ENCODE measurements at regions not wholly inside any gene's neighbourhood (a gene's known extent, or its start where the extent isn't known, plus 50 kb on each side); places are given as distances from the start of the nearest gene placed in this dataset.

DNA sequence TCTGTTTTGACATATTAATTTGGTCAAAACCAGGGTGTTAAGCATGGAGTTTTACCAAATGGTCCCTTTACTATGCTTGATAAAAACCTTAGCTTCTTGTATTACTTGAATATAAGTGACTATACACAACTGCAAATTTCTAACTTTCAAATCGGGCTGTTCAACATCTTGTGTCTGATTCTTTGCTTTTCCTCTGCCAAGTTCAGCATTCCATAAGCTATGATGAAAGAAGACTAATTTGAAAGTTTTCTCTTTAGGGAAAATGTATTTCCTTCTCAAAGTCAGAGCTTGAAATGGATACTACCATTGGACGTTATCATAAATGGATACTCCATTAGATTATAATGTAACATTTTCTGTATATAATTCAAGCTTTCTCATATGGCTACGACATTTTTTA is 792.9 kb downstream of the EFNA5 start:
- TF ChIP-seq, protein P1, sequence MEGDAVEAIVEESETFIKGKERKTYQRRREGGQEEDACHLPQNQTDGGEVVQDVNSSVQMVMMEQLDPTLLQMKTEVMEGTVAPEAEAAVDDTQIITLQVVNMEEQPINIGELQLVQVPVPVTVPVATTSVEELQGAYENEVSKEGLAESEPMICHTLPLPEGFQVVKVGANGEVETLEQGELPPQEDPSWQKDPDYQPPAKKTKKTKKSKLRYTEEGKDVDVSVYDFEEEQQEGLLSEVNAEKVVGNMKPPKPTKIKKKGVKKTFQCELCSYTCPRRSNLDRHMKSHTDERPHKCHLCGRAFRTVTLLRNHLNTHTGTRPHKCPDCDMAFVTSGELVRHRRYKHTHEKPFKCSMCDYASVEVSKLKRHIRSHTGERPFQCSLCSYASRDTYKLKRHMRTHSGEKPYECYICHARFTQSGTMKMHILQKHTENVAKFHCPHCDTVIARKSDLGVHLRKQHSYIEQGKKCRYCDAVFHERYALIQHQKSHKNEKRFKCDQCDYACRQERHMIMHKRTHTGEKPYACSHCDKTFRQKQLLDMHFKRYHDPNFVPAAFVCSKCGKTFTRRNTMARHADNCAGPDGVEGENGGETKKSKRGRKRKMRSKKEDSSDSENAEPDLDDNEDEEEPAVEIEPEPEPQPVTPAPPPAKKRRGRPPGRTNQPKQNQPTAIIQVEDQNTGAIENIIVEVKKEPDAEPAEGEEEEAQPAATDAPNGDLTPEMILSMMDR (IDR thresholded peaks at IDR 0.05; ENCODE audit: low read length), result no peak
- TF ChIP-seq EZH2 (IDR thresholded peaks at IDR 0.05; ENCODE audit: borderline replicate concordance, low read length), result no peak
